Stimulated activated CD4-positive, alpha-beta T cell treated with anti-CD3 and anti-CD28 coated beads, Interleukin-12 subunit alpha, Interleukin-12 subunit beta, amount 100 ng/mL, for 4 hours (primary cell): ENCODE measurements at regions not wholly inside any gene's neighbourhood (a gene's known extent, or its start where the extent isn't known, plus 50 kb on each side); places are given as distances from the start of the nearest gene placed in this dataset.
"Not testable (repeated sequence)": the region's sequence is repeated elsewhere in the genome, so short reads cannot be mapped to it uniquely, and the experiment has no call there.

Source experiments
- DNase-seq: peaks from one replicate; pipeline ENCODE4 v3.0.0-alpha.2; 2020

GRCh38 chr14:71365361-71365760 lies 458.1 kb downstream of the PCNX1 start:
- no peak for DNase-seq

DNA sequence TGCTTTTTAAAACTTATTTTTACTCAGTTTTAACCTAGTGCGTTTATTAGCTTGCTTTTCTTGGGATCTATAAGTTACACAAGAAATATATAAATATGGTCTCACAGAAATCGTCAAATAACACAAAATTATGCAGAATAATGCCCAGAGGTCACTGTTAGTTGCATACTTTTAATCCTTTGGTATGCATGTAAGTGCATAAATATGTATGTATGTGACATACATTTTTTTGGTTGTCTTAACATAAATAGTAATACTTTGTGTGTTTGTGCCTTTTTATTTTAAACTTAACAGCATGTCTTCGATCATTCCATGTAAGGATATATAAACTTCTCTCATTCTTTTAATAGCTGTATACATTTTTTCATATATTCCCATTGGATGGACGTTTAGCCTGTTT lies 459.6 kb downstream of the PCNX1 start:
- DNase-seq, result no peak

DNA sequence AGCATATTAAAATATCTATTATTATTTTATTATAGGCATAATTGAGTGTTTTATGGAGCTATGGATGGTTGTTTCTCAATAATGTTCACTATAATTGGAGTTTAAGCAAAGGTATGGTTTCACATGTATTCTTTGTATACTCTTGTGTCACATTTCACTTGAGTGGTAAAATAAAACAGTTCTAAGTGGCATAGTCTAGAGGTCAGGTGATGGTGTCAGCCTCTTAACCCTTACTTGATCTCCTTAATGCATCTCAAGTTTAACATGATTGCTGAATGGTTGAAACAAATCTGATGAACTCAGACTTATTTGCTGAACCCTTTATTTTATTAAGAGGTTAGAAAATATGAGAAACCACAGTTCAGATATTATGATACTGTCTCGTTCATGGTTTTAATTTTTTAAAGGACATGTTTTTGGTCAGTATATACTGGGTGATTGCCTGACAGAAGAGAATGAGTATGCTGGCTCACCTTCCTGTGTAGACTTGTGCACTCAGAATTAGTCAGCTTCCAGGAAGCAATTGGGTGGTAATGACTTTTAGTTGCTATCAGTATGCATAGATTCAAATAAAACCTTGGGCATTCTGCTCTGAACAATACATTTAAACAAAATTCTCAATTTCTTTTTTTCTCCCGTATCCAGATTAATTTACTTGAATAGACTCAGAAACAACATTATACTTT lies 464.6 kb downstream of the PCNX1 start:
- DNase-seq, result no peak

GRCh38 chr14:71372411-71372838 lies 465.2 kb downstream of the PCNX1 start:
- no peak for DNase-seq

- DNase-seq, result no peak
Measured at GRCh38 chr14:71373773-71374172, 466.5 kb downstream of the PCNX1 start.

- DNase-seq, result no peak
Measured at GRCh38 chr14:71374989-71375388, 467.7 kb downstream of the PCNX1 start.

GRCh38 chr14:71377099-71377498 lies 469.8 kb downstream of the PCNX1 start:
- DNase-seq, result no peak

GRCh38 chr14:71380271-71380670 lies 473.0 kb downstream of the PCNX1 start:
- DNase-seq, result no peak

GRCh38 chr14:71381814-71382213 lies 474.6 kb downstream of the PCNX1 start:
- DNase-seq, result no peak

DNA sequence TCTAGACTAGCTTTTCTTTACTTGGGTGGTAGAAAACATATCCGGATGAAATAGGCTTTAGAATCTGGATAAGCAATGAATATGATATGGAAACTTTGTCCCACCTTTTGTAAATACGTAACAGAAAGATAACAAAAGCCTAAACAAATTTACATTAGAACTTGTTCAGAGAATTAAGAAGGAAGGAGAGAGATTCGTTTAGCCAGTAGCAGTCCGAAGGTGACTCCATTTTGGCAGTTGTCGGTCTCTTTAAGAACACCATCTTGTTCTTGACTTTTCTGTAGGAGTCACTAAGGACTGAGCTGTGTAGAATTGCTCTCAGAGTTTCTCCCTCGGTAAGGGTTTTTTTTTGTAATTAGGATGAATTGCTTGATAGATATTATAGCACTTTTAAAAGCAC lies 475.1 kb downstream of the PCNX1 start:
- no peak for DNase-seq

DNA sequence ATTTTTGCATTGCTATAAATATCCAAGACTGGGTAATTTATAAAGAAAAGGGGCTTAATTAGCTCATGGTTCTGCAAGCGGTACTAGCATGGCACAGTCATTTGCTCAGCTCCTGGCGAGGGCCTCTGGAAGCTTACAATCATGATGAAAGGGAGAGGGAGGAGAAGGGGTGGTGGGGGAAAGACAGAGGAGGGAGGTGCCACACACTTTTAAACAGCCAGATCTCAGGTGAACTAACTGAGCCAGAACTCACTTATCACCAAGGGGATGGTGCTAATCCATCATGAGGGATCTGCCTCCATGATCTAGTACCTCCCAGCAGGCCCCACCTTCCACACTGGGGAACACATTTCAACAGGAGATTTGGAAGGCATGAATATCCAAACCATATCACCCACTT lies 476.3 kb downstream of the PCNX1 start:
- DNase-seq, result no peak

DNA sequence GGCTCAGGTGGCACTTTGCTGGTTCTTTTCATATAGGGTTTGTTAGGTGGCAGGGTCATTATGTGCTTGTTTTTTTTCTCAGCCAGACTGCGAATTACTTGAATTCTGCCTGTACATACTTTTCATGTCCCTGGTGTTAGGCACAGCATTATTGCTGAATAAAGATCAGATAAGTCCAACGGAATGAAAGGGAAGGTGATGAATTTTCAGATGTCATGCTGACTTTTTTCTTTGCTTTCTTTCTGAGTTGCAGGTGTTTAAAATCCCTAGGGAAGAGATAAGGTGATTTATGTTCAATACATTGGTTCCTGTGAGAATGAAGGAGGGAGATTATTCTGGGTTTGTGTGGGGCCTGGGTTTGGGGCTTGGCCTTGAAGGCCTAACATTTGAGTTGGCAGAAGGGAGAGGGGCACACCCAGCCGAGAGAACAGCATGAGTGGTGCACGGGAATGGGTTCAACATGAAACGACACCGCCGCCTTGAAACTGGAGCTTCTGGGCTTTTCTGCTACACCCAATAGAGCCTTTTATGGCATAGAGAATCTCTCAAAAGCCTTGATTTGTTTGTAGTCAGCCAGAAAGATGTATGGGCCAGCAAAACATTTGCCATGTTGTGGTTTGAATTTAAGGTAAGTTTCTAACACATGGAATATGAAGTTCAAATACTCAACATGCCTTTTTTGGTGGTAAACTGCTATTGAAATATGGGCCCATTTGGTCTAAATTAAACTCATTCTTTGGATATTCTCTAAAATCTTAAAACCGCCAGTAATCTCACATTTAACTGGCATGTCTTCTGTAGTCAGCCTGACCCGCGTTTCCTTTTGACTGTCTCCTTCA lies 477.0 kb downstream of the PCNX1 start:
- DNase-seq, result no peak

DNA sequence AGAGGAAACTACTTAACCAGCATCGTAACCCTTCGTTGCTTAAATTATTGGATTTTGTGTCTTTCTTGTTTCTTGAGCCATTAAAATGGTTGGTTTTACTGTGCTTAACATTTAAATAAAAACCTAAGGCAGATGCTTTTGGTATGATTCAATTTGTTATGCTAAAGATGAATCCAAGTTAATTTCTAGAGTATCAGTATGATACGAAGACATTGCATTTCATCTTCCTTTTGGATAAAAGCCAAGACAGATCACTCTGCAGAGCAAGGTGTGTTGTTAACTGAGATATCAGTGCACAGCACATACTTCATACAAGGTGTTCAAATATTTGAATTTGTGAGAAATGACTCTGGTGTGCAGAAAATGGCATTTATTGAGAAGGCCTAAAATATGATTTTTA lies 480.5 kb downstream of the PCNX1 start:
- DNase-seq, result no peak

DNA sequence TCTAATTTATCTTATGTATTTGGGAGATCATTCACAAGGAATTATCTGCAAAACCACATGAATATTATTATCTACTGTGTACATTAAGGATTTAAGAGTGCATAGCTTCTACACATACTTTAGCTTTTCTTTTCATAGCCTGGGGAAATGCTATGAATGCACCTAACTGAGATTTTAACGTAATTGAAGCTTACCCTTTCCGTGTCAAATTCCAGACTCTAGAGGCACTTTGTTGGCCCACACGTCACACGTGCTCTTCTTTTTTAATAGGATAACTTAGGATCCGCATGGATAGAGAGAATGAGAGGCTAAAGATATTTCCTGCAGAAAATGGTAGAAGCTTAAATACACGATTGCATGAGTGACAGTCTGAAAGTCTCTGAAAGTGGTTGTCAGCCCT lies 481.1 kb downstream of the PCNX1 start:
- DNase-seq, result no peak

DNA sequence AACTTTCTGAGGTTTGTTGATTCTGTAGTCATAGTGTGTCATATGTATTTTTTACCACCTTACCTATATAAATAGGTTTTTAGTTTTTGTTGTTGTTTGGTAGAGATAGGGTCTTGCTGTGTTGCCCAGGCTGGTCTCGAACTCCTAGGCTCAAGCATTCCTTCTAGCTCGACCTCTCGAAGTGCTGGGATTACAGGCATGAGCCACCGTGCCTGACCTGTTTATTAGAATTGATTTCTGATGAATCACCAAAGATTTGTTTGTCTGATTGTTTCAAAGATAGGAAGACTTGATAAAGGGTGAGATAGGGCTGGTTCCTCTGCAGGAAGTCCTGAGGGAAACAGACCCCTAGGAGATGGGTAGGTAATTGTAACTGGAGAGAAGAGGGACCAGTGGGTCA lies 481.6 kb downstream of the PCNX1 start:
- no peak for DNase-seq

- no peak for DNase-seq
Measured at GRCh38 chr14:71394386-71394785, 487.1 kb downstream of the PCNX1 start.

DNA sequence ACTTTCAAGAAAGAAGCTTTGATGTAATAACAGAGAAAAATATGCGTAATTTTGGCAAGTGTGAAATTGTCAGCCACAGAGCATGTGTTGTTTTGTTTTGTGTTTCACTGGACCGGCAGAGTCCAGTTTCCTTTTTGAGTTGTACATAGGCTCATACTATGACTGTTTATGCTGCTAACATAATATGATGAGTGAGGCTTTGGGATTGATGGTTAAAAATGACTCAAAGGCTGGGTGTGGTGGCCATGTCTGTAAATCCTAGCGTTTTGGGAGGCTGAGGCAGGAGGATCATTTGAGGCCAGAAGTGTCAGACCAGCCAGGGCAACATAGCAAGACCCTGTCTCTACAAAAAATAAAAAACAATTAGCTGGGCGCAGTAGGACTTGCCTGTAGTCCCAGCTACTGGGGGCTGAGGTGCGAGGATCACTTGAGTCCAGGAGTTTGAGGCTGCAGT lies 487.9 kb downstream of the PCNX1 start:
- no peak for DNase-seq

DNA sequence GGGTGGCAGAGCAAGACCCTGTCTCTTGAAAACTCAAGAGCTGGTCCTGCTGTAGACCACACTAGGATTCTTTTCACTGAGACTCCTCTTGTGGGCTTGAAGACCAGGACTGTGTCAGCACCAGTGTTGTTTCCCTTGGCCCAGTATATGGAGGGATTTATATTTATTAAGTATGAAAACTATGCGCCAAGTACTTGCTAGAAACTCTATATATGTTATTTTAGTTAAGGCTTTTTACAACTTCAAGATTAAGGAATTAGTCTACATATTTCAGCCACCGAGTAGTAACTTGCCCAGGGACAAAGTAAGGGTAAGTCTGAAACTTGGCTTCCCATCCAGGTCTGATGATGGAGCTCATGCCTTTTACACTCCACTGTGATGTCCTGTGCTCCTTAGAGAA lies 488.4 kb downstream of the PCNX1 start:
- DNase-seq, result no peak

DNA sequence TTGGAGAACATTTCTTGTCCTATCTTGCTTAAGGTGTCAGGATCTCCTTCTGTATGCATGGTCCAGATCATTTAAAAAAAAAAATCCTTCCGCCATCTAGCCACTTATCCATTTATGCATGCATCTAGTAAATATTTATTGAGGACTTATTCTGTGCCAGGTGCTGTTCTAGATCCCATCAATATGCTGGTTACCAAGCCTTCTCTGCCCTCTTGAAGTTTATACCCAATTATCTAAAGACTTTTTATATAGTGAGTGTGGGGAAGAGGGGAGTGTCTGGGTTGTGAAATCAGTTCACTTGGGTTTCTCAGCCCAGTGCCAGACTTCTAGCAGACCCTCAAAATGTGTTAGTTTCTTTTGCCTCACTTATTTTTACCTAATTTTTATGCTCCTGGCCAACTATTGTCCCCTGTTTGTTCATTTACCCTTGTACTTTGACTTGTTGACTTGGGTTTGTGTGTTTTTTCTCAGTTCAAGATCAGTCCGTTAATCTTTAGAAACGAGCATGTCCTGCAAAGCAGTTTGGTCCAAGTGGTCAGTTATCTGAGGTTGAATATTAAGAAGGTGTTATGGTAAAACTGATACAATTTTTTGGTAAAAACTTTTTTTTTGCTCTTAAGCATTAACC lies 488.9 kb downstream of the PCNX1 start:
- no peak for DNase-seq

DNA sequence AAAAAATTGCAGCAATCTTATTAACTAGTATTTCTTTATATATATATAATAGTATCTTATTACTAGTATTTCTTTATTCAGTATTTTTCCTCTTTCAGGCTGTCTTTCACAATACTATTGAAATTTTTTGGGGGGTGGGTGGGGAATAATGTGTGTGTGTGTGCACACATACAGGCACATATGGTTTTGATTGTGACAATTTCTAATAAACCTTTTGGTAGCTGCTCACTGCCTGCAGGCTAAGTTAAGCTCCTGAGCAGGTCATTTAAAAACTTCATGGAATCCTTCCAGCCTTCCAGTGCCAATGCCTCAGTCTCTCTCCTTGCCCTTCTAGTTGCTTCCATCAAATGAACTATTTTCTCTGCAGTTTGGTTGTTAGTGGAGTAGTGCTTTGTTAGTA lies 490.1 kb downstream of the PCNX1 start:
- no peak for DNase-seq

DNA sequence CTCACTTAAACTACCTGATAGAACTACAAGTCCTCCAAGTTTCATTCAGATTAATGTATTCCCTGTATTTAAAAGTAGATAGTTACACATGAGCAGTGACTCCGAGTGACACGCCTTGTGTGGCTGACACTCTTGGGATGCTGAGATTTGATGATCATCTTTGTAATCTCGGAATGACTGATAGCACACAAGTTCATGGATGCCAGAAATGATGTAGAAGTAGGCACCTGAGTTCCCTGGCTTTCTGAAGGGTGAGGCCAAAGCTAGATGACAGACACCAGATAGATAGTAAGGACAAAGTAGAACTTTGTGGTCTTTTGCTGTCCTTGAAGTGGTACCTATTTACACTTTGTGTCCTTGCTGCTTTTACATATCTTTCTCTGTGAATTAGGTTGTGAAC lies 491.2 kb downstream of the PCNX1 start:
- no peak for DNase-seq

- no peak for DNase-seq
Measured at GRCh38 chr14:71399057-71399487, 491.8 kb downstream of the PCNX1 start.

DNA sequence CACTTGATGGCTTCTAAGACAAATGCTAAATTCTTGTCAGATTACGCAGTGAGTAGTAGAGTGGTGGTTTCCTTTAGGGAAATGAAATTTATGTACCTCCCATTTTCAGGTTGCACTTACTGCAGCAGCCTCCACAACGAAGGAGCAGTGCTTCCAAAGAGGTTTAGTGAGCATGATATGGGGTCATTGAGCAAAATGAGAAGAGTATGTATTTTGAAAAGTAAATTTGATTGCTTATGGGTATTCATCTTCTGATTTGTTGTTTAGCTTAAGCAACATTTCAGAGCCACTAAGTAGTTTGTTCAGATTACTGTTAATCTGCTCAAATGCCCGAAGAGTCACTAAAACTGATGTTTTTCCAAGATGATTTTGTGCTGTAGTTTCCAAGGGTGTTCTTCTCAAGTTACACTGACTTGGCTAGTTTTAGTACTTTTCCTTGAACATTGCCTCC lies 493.6 kb downstream of the PCNX1 start:
- no peak for DNase-seq

DNA sequence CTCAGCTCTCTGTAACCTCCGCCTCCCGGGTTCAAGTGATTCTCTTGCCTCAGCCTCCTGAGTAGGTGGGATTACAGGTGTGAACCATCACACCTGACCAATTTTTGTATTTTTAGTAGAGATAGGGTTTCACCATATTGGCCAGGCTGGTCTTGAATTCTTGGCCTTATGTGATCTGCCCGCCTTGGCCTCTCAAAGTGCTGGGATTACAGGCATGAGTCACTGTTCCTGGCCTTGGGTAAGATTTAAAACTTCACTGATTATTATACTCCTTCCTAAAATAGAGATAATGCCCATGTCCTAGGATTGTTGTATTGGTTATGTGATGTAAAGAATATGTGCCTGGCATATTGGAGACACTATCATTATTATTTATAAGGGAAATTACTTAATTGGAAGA lies 495.2 kb downstream of the PCNX1 start:
- DNase-seq, result not testable (repeated sequence)
